ENCODE measurements at regions not wholly inside any gene's neighbourhood (a gene's known extent, or its start where the extent isn't known, plus 50 kb on each side); places are given as distances from the start of the nearest gene placed in this dataset.

GRCh38 chr9:85118990-85119755 is 449.6 kb downstream of the NTRK2 start:
- Histone ChIP-seq H3K27me3 (replicated peaks; ENCODE audit: control insufficient read depth, insufficient read depth, low read length) (no peaks in the 10 kb centered on the region), H3K36me3 (ENCODE audit: control insufficient read depth, insufficient read depth, low read length) (no peaks in the 10 kb centered on the region), H3K4me3 (replicated peaks; ENCODE audit: low read depth, low read length) (no peak overlapping the region)
- no peak for DNase-seq (ENCODE audit: extremely low read depth, insufficient read length)
- no peak for TF ChIP-seq CTCF (IDR thresholded peaks at IDR 0.05; ENCODE audit: insufficient read depth, low read length, poor library complexity, severe bottlenecking)

GRCh38 chr9:85117831-85118230 is 448.3 kb downstream of the NTRK2 start:
- TF ChIP-seq CTCF (IDR thresholded peaks at IDR 0.05; ENCODE audit: insufficient read depth, low read length, poor library complexity, severe bottlenecking): no peak
- Histone ChIP-seq H3K27me3 (replicated peaks; ENCODE audit: control insufficient read depth, insufficient read depth, low read length) (no peaks in the 10 kb centered on the region), H3K36me3 (ENCODE audit: control insufficient read depth, insufficient read depth, low read length) (no peaks in the 10 kb centered on the region), H3K4me3 (replicated peaks; ENCODE audit: low read depth, low read length) (no peak overlapping the region)
- DNase-seq (ENCODE audit: extremely low read depth, insufficient read length): no peak

- DNase-seq (ENCODE audit: extremely low read depth, insufficient read length): no peak
- no peak for TF ChIP-seq CTCF (IDR thresholded peaks at IDR 0.05; ENCODE audit: insufficient read depth, low read length, poor library complexity, severe bottlenecking)
- H3K36me3 ChIP-seq (ENCODE audit: control insufficient read depth, insufficient read depth, low read length): no peaks in the 10 kb centered on the region
- no peak overlapping the region for H3K4me3 ChIP-seq (replicated peaks; ENCODE audit: low read depth, low read length)
- H3K27me3 ChIP-seq (replicated peaks; ENCODE audit: control insufficient read depth, insufficient read depth, low read length): no peaks in the 10 kb centered on the region
Measured at GRCh38 chr9:85115473-85115872, 445.9 kb downstream of the NTRK2 start.

- Histone ChIP-seq H3K4me3 (replicated peaks; ENCODE audit: low read depth, low read length) (no peak overlapping the region), H3K36me3 (ENCODE audit: control insufficient read depth, insufficient read depth, low read length) (no peaks in the 10 kb centered on the region), H3K27me3 (replicated peaks; ENCODE audit: control insufficient read depth, insufficient read depth, low read length) (no peaks in the 10 kb centered on the region)
- no peak for TF ChIP-seq CTCF (IDR thresholded peaks at IDR 0.05; ENCODE audit: insufficient read depth, low read length, poor library complexity, severe bottlenecking)
- DNase-seq (ENCODE audit: extremely low read depth, insufficient read length): peak; percentile 9
Measured at GRCh38 chr9:85114799-85115198, 445.3 kb downstream of the NTRK2 start.

- DNase-seq (ENCODE audit: extremely low read depth, insufficient read length): no peak
- H3K4me3 ChIP-seq (replicated peaks; ENCODE audit: low read depth, low read length): no peak overlapping the region
- no peak for TF ChIP-seq CTCF (IDR thresholded peaks at IDR 0.05; ENCODE audit: insufficient read depth, low read length, poor library complexity, severe bottlenecking)
- H3K36me3 ChIP-seq (ENCODE audit: control insufficient read depth, insufficient read depth, low read length): no peaks in the 10 kb centered on the region
- H3K27me3 ChIP-seq (replicated peaks; ENCODE audit: control insufficient read depth, insufficient read depth, low read length): no peaks in the 10 kb centered on the region
Measured at GRCh38 chr9:85112933-85113418, 443.4 kb downstream of the NTRK2 start.
